Activated CD8-positive, alpha-beta T cell treated with anti-CD3 and anti-CD28 coated beads for 36 hours (primary cell): ENCODE measurements at regions not wholly inside any gene's neighbourhood (a gene's known extent, or its start where the extent isn't known, plus 50 kb on each side); places are given as distances from the start of the nearest gene placed in this dataset.

Source experiments
- ATAC-seq: fragments of 200-7000 bp; cut with Tn5 transposase; one replicate; pipeline ENCODE4 v1.10.0; 2021; ENCODE audit warnings: mild to moderate bottlenecking, moderate library complexity
- CTCF ChIA-PET: fragments of 350-600 bp; sonication (Branson Sonifier 250); formaldehyde crosslinking; loops from one replicate; lab custom pipeline; 2021; ENCODE audit warnings: antibody characterized with exemption; lab: Charles Lee
- POLR2A ChIA-PET: fragments of 350-600 bp; sonication (Branson Sonifier 250); formaldehyde crosslinking; loops from one replicate; lab custom pipeline; 2021; ENCODE audit warnings: antibody characterized with exemption; lab: Charles Lee
- DNase-seq: peaks from one replicate; pipeline ENCODE4 v3.0.0-alpha.2; 2020
- H3K27ac Mint-ChIP-seq: one replicate; pipeline ENCODE4 v1.8.0; 2021; ENCODE audit warnings: mild to moderate bottlenecking, mixed read lengths
- H3K27me3 Mint-ChIP-seq: one replicate; pipeline ENCODE4 v1.8.0; 2021; ENCODE audit warnings: mixed read lengths
- H3K36me3 Mint-ChIP-seq: one replicate; pipeline ENCODE4 v1.8.0; 2021; ENCODE audit warnings: low read depth, mixed read lengths
- H3K4me1 Mint-ChIP-seq: one replicate; pipeline ENCODE4 v1.8.0; 2021; ENCODE audit warnings: low read depth, mixed read lengths
- H3K4me3 Mint-ChIP-seq: one replicate; pipeline ENCODE4 v1.8.0; 2021; ENCODE audit warnings: mild to moderate bottlenecking, moderate library complexity, mixed read lengths
- H3K9me3 Mint-ChIP-seq: one replicate; pipeline ENCODE4 v1.8.0; 2021; ENCODE audit warnings: mixed read lengths
- CTCF ChIP-seq: fragments of 200-600 bp; IDR thresholded peaks from one replicate; pipeline ENCODE4 v1.8.0; 2022; ENCODE audit warnings: antibody characterized with exemption, mild to moderate bottlenecking
- intact Hi-C: fragments of 100-400 bp; cut with micrococcal nuclease; formaldehyde crosslinking; loops from one replicate; pipeline ENCODE4 v1.10.0; 2022

GRCh38 chr5:105970919-105971318, 1699.8 kb downstream of the EFNA5 start:
- H3K9me3 Mint-ChIP-seq, result peaks cover 5% of the 10 kb centered on the region
- intact Hi-C loops, result no loop called here
- H3K4me1 Mint-ChIP-seq, result no peaks in the 10 kb centered on the region

GRCh38 chr5:105968981-105969380, 1701.8 kb downstream of the EFNA5 start:
- H3K9me3 Mint-ChIP-seq, result peaks cover 5% of the 10 kb centered on the region
- no peak overlapping the region for H3K4me3 Mint-ChIP-seq
- CTCF ChIA-PET, result no interaction called here
- no peaks in the 10 kb centered on the region for H3K27me3 Mint-ChIP-seq
- intact Hi-C loops, result no loop called here
- H3K27ac Mint-ChIP-seq, result no peak overlapping the region
- POLR2A ChIA-PET, result no interaction called here
- no peak for DNase-seq
- TF ChIP-seq CTCF, result no peak
- H3K36me3 Mint-ChIP-seq, result no peaks in the 10 kb centered on the region
- no peaks in the 10 kb centered on the region for H3K4me1 Mint-ChIP-seq
- no peak for ATAC-seq

More at GRCh38 chr5:105970919-105971318, 1699.8 kb downstream of the EFNA5 start:
- no peaks in the 10 kb centered on the region for H3K27me3 Mint-ChIP-seq
- DNase-seq (no peak), ATAC-seq (no peak)
- ChIA-PET CTCF (no interaction called here), POLR2A (no interaction called here)
- no peak overlapping the region for H3K4me3 Mint-ChIP-seq
- no peaks in the 10 kb centered on the region for H3K36me3 Mint-ChIP-seq
- no peak for TF ChIP-seq CTCF
- H3K27ac Mint-ChIP-seq, result no peak overlapping the region

GRCh38 chr5:105963696-105964255, 1707.0 kb downstream of the EFNA5 start:
- DNase-seq (no peak), ATAC-seq (no peak)
- intact Hi-C loops, result no loop called here
- Mint-ChIP-seq H3K27me3 (no peaks in the 10 kb centered on the region), H3K4me3 (no peak overlapping the region), H3K4me1 (no peaks in the 10 kb centered on the region), H3K36me3 (no peaks in the 10 kb centered on the region), H3K9me3 (peaks cover 10% of the 10 kb centered on the region), H3K27ac (no peak overlapping the region)
- ChIA-PET CTCF (no interaction called here), POLR2A (no interaction called here)
- no peak for TF ChIP-seq CTCF

GRCh38 chr5:105961572-105961971, 1709.2 kb downstream of the EFNA5 start:
- CTCF ChIA-PET, result no interaction called here
- ATAC-seq (no peak), DNase-seq (no peak)
- H3K4me1 Mint-ChIP-seq, result no peaks in the 10 kb centered on the region
- POLR2A ChIA-PET, result no interaction called here
- no peaks in the 10 kb centered on the region for H3K36me3 Mint-ChIP-seq
- H3K27me3 Mint-ChIP-seq, result no peaks in the 10 kb centered on the region
- peaks cover 5% of the 10 kb centered on the region for H3K9me3 Mint-ChIP-seq
- TF ChIP-seq CTCF, result no peak
- no peak overlapping the region for H3K27ac Mint-ChIP-seq
- no peak overlapping the region for H3K4me3 Mint-ChIP-seq
- intact Hi-C loops, result no loop called here

- DNase-seq (no peak), ATAC-seq (no peak)
- no peak overlapping the region for H3K4me3 Mint-ChIP-seq
- no peak overlapping the region for H3K27ac Mint-ChIP-seq
- CTCF ChIA-PET, result no interaction called here
- no peaks in the 10 kb centered on the region for H3K4me1 Mint-ChIP-seq
- intact Hi-C loops, result no loop called here
- peaks cover 2% of the 10 kb centered on the region for H3K9me3 Mint-ChIP-seq
- no peaks in the 10 kb centered on the region for H3K36me3 Mint-ChIP-seq
- no peak for TF ChIP-seq CTCF
- POLR2A ChIA-PET, result no interaction called here
- H3K27me3 Mint-ChIP-seq, result no peaks in the 10 kb centered on the region
Measured at GRCh38 chr5:105956456-105957196, 1714.1 kb downstream of the EFNA5 start.
